ENCODE measurements at regions not wholly inside any gene's neighbourhood (a gene's known extent, or its start where the extent isn't known, plus 50 kb on each side); places are given as distances from the start of the nearest gene placed in this dataset.

- H3K27me3 ChIP-seq = no peaks in the 10 kb centered on the region
- no peak for TF ChIP-seq CTCF (IDR thresholded peaks at IDR 0.05)
- no peak overlapping the region for H3K4me3 ChIP-seq
- DNase-seq = no peak
- peaks cover 0 to 13% (median 0%) of the 10 kb centered on the region in 4 donors for H3K4me1 ChIP-seq
- H3K36me3 ChIP-seq = no peaks in the 10 kb centered on the region
- H3K9me3 ChIP-seq = peaks cover 0 to 4% (median 0%) of the 10 kb centered on the region in 3 donors
- intact Hi-C loops (cut with DNase I; ENCODE audit: low total_unique reads) = no loop called here
- H3K27ac ChIP-seq = no peak overlapping the region
Observed at GRCh38 chr12:71208053-71208685, 50.4 kb upstream of the TSPAN8 start.

Measured in tibial artery (tissue), 4 donors.